ENCODE measurements at regions not wholly inside any gene's neighbourhood (a gene's known extent, or its start where the extent isn't known, plus 50 kb on each side); places are given as distances from the start of the nearest gene placed in this dataset.

GRCh38 chr9:20002011-20002410 lies 213.2 kb upstream of the SLC24A2 start:
- TF ChIP-seq CTCF (IDR thresholded peaks at IDR 0.05): no peak
- ATAC-seq (ENCODE audit: low FRiP score) (no peak), DNase-seq (ENCODE audit: low spot score) (no peak)

- ATAC-seq (ENCODE audit: low FRiP score): no peak
- no peak for DNase-seq (ENCODE audit: low spot score)
- no peak for TF ChIP-seq CTCF (IDR thresholded peaks at IDR 0.05)
These were observed 212.2 kb upstream of the SLC24A2 start for GRCh38 chr9:20001058-20001457.

GRCh38 chr9:19999491-20000057 lies 210.7 kb upstream of the SLC24A2 start:
- DNase-seq (ENCODE audit: low spot score): no peak
- ATAC-seq (ENCODE audit: low FRiP score): no peak
- no peak for TF ChIP-seq CTCF (IDR thresholded peaks at IDR 0.05)

GRCh38 chr9:19998823-19999455 lies 210.1 kb upstream of the SLC24A2 start:
- no peak for ATAC-seq (ENCODE audit: low FRiP score)
- no peak for DNase-seq (ENCODE audit: low spot score)
- TF ChIP-seq CTCF (IDR thresholded peaks at IDR 0.05): no peak

- no peak for ATAC-seq (ENCODE audit: low FRiP score)
- no peak for DNase-seq (ENCODE audit: low spot score)
- no peak for TF ChIP-seq CTCF (IDR thresholded peaks at IDR 0.05)
These were observed 209.3 kb upstream of the SLC24A2 start for GRCh38 chr9:19998153-19998552.

- ATAC-seq (ENCODE audit: low FRiP score) (no peak), DNase-seq (ENCODE audit: low spot score) (no peak)
- TF ChIP-seq CTCF (IDR thresholded peaks at IDR 0.05): no peak
These were observed 206.8 kb upstream of the SLC24A2 start for GRCh38 chr9:19995619-19996018.

GRCh38 chr9:19994296-19994695 lies 205.5 kb upstream of the SLC24A2 start:
- TF ChIP-seq CTCF (IDR thresholded peaks at IDR 0.05): no peak
- ATAC-seq (ENCODE audit: low FRiP score) (no peak), DNase-seq (ENCODE audit: low spot score) (no peak)
